GM19467 (cell line): ENCODE measurements at regions not wholly inside any gene's neighbourhood (a gene's known extent, or its start where the extent isn't known, plus 50 kb on each side); places are given as distances from the start of the nearest gene placed in this dataset.
"Not testable (repeated sequence)": the region's sequence is repeated elsewhere in the genome, so short reads cannot be mapped to it uniquely, and the experiment has no call there.

Source experiments
- ATAC-seq: cut with Tn5 transposase; IDR thresholded peaks from one replicate; pipeline ENCODE4 v1.9.1; 2021; ENCODE audit warnings: mild to moderate bottlenecking, moderate library complexity; ENCODE audit not compliant: unreplicated experiment

DNA sequence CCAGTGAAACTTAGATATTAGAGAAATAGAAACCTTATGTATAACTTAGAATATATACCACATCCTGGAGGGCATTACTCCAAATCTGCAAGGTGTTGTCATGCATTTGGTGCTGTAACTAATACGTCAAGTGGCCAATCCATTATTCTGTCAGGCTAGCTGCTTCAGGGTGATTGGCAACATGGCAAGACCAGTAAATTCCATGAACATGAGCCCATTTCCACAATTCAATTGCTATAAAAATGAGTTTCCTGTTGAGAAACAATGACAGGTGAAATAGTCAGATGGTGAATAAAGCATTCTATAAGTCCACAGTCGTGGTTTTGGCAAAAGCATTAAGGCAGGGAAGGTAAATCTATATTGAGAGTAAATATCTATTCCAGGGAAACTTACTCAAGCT lies 566.0 kb downstream of the ADGRL2 start:
- ATAC-seq, result no peak

DNA sequence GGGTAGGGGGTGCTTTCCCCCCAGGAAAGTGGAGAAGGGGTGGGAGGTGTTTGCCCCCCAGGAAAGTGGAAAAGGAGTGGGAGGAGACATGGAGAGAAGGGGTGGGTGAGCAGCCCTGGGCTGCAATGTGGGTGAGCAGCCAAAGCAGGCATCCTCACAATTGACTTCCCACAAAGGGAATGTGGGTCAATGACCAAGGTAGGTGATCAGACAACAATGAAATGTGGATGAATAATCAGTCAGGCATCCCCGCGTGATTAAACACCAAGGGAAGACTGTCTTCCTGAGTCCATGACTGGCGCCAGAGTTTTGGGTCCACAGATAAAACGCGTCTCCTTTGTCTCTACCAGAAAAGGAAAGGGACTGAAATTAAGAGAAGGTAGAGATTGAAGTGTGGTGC lies 558.8 kb downstream of the ADGRL2 start:
- ATAC-seq, result not testable (repeated sequence)

DNA sequence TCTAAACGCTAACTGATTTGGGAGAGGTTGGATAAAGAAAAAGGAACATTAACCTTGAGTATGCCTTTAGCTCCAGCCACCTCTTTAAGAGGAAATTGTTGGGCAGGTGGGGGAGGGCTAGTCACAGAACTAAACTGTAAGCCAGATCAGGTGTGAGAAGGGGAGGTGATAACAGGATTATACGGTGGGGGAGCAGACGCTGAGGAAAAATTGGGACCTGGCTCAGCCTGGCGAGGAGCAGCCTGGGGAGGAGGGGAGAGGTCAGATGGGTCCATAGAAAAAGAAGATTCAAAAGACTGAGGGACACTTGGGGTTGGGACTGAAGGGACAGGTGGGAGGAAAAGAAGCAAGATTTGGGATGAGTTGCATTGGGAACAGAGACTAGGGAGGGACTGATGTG lies 558.0 kb downstream of the ADGRL2 start:
- not testable (repeated sequence) for ATAC-seq

DNA sequence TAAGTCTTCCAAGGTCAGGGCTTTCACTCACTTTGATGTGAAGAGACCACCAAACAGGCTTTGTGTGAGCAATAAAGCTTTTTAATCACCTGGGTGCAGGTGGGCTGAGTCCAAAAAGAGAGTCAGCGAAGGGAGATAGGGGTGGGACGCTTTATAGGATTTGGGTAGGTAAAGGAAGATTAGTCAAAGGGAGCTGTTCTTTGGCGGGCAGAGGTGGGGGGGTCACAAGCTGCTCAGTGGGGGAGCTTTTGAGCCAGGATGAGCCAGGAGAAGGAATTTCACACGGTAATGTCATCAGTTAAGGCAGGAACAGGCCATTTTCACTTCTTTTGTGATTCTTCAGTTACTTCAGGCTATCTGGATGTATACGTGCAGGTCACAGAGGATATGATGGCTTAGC lies 553.8 kb downstream of the ADGRL2 start:
- ATAC-seq, result not testable (repeated sequence)

DNA sequence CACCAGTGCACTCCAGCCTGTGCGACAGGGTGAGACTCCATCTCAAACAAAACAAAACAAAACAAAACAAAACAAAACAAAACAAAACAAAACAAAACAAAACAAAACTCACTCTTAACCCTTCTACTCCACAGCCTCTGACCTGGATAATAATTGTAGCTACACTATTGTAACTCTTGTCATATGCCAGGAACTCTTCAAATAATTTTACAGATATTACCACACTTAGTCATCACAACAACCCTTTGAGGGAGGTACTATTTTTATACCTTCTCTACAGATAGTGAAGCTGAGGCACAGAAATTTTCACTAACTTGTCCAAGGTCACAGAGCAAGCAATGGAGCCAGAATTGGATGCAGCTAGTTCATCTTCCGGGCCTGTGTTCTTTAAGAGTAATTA lies 547.8 kb downstream of the ADGRL2 start:
- ATAC-seq, result no peak

DNA sequence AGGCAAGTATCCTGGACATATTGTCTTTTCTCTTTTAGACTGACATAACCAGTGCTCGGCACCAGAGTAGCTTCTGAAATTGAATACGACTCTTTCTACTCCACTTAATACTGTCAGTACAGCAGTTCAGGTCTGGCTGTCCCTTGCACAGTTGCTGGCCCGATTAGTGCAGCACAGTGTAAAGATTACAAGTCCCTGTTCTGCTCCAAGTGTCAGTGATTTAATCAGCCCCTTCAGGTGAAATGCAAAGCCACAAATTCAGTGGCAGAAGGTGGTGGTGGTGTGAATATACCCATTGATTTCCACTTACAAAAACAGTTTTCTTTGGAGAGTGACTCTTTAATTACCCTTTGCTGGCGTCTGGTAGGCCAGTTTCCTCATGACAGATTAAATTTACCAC lies 545.4 kb downstream of the ADGRL2 start:
- no peak for ATAC-seq

DNA sequence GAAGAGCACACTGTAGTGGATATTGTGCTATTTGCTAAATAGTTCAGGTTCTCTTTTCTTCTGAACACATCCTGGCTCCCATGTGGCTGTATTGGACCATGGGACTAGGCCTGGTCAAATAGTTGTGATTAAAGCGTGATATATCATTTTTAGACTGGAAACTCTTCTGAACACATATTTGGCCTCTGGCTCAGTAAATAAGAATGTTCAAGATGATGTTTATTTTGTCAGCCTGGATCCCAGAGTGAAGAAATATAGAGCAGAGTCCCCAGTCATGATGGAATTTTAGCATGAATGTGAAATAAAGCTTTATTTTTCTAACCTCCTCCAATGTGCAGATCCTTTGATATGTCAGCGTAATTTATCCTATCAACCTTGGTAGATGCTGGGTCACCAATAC lies 542.6 kb downstream of the ADGRL2 start:
- ATAC-seq, result no peak

DNA sequence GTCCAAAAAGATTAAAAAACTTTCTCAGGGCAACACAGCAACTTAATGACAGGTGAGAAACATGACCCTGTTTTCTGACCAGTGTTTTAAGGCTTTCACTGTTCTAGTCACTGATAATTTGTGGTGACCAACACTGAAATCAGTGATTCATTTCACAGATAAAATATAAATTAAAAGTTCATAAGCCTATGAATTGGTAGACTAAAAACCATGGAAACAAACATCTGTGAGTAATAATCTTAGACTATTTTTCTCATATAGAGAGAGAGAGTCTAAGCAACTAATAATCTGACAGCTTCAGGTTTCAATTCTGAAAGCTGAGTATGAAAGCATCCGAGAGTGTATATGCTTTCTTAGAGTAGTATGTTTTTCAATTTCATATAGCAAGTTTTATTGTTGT lies 536.9 kb downstream of the ADGRL2 start:
- ATAC-seq, result no peak

DNA sequence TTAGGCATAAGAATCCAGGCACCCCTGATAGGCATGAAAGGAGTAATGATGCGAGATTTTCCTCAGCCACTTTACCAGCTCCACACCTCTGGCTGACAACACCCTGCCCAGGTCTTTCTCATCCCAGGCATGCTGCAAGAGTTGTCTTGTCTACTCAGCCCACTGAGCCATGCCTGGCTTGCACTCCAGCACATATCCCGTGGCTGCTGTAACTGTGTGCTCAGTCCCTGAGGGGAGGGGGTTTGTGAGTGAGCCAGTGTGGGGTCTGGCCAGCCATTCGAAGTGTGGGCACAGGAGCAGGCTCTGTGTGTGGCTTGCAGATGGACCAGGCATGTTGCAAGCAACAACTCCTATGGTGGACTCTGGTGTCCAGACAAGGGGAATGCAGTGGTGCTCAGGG lies 529.6 kb downstream of the ADGRL2 start:
- ATAC-seq, result no peak

DNA sequence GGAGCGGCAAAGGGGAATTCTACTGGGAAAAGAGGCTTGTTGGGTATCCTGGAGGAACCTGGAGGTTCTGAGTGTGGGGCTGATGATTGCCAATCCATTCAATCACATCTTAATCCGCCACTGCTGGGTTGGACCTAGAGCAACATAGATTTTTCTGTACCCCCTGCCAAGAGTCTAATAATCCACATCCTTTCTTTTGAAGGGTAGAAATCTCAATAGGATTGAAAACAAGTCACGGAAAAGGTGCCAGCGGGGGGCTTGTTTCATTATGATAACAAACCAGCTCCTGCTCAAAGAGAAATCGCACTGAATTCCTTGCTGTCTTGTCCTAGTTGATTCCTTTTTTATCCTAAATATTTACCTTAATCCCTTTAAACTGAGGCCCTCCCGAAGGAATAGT lies 528.5 kb downstream of the ADGRL2 start:
- no peak for ATAC-seq

DNA sequence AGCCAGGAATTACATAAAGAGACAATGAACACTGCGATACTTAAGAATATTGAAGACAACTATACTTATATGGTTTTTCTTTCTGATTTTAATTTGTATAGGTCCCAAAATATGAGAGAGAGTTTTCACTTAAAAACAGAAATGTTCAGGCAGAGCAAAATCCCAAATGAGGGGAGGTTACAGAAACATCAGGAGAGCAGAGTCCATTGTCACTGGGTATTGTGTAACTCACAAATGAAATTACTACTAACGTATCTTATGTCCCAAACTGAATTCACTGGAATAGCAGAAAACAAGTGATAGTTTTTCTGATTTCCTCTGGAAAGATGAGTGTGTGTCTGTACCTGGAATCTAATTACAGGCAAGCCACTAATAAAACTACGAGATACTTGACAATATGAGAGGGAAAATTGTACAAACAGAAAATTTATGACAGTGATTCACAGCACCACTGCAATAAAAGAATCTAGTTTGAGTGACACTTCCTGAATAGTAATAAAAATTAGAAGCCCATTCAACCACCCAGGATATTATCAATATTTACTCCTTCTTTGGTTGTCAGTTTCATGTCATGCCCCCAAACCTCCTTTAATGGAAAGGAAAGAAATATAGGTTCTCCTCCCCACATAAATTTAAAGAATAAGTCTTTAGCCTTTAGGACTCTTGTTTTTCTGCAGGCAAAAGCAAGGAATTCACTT lies 522.6 kb downstream of the ADGRL2 start:
- ATAC-seq, result no peak

DNA sequence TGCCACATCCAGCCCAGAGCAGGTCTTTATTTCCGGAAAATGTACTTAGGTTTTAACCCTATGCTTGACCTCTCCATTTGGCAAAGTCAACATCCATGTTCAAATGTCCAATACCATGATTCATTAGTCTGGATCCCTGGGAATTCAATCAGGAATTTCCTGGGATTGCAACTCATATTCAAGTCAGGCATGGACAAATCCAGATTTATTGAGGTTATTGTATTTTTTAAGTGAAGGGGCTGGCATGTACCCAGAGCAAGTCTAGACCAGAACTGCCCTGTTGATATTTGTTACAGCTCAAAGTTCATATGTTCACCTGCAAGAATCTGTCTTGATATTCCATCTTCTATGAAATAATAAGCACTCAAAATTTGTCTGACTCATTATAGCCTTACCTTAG lies 521.1 kb downstream of the ADGRL2 start:
- ATAC-seq, result no peak

DNA sequence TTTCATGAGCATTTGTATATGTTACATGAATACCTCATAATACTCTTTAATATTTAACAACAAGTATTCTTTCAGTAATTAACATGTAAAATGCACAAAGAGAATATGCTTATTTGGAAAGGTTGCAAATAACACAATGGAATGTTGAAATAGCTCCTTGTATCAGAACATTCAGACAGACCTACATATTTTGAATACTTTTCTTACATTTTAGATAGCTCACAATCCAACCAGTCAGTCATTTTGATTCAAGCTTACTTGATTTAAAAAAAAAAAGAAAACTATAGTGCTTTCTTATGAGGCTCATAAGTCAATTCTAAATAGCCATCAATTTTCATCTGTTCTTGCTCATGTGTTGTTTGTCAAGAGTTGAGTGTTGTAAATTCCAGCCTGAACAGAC lies 518.8 kb downstream of the ADGRL2 start:
- no peak for ATAC-seq

DNA sequence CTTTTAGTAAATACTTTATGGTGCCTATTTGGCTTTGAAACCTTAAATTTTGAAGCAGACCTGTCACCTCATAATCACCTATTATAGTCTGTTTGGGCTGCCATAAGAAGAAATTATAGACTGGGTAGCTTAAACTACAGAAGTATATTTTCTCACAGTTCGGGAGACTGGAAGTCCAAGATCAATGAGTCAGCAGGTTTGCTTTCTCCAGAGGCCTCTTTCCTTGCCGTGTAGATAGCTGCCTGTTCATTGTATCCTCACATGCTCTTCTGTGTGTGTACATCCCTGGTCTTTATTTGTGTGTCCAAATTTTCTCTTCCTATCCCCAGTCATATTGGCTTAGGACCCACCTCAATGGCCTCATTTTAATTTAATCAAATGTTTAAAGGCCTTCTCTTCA lies 518.2 kb downstream of the ADGRL2 start:
- no peak for ATAC-seq

DNA sequence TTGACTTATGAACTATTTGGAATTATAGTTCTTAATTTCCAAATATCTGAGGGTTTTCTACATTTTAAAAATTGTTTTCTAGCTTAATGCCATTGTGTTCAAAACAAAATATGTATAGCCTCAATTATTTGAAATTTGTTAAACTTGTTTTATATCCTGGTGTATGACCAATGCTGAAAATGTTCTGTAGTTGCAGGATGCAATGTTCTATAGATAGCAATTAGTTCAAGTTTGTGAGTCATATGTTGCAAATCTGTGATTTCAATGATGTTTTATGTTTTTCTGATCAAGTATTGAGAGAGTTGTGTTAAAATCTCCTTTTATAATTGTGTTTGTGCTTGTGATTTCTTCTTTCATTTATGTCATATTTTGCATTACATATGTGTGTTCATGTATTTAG lies 517.5 kb downstream of the ADGRL2 start:
- no peak for ATAC-seq

DNA sequence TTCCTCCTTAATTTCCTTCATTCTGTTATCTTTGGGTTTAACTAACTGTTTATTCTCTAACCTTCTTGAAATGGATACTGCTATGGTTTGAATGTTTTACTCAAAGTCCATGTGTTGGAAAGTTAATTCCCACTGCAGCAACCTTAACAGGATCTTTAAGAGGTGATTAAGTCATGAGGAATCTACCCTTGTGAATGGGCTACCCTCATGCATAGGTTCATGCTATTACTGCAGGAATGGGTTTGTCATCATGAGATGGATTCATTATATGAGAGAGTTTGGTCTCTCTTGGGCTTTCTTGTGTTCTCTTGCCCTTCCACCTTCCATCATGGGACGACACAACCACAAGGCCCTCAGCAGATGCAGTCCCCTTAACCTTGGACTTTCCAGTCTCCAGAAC lies 516.9 kb downstream of the ADGRL2 start:
- ATAC-seq, result no peak

DNA sequence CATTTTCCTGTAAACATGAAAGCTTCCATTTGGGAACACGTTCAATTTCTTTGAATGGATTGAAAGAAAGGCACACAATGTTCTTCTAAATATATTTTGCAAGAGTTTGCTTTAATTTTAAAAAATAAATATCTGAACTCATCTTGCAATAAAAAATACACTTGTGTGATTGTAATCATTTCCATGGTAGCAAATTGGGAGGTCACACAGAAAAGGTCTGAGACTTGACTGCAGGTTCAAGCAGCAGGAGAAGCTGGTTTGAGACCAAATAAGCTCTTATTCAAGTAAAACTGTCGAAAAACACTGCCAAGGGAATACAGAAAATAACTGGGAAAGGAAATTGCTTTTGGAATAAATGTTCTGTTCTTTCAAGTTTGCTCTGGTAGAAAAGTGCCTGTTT lies 498.9 kb downstream of the ADGRL2 start:
- no peak for ATAC-seq

DNA sequence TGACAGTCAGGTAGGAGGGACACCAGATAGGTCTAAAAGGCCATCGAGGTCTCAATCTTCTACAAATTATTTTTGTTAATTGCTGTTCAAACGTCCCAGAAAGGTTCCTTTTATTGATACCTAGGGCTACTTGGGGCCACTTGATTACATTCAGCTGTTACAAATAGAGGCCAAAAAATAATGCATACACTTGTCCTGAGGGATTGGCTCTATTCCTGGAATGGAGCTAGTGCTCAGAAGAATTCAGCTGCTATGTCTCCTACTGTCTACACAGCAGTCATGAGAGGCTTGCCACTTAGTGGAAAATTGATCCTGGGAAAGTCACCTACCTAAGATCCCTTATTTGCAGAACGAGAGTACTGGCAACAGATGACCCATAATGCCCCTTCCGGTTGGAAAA lies 498.3 kb downstream of the ADGRL2 start:
- no peak for ATAC-seq

DNA sequence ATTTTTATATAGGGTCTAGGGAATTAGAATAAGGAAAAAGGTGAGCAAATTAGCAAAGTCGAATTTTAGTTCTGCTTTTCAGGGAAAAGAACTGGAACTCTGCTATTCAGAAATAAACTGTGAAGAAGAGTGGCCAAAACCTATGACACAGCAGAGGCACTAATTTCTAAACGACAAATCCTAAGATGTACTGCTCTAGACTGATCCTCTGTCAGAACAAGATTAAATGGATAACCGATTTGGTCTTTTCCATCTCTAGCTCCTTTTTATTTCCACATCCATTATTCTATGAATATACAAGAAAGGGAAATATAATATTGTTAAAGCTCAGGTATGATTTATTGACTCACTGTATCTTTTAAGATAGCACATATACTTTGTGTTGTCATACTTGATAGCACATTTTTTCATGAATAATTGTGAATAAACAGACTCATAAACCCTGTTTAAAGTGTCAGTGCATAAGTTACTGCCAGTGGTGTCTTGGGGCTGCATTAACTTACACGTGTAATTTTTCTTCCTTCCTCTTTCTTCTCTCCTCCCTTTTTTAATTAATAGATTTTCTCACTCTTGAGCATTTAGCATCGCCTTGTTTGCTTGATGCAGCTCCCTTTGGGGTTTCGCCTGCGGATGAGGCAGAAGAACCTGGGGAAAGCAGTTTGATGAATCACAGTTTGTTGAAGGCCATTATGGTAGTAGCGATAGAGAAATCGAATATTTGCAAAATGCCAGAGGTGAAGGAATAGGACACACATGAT lies 496.6 kb downstream of the ADGRL2 start:
- no peak for ATAC-seq

DNA sequence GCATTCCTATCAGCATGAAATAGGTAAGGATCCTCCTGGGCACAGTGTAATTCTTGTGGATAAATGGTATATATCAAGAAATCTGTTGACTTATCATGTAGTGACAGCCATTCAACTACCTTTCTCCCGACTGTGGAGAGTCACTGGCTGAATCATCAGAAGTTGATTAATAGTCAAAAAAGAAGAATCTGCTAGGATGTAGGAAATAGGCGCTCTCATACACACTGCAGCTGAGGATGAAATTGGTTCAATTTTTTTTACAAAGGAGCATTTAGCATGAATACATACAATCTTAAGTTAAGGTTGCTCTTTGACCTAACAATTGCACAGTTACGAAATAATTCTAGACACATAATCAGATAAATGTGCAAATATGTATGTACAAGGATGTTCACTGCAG lies 486.8 kb downstream of the ADGRL2 start:
- no peak for ATAC-seq

DNA sequence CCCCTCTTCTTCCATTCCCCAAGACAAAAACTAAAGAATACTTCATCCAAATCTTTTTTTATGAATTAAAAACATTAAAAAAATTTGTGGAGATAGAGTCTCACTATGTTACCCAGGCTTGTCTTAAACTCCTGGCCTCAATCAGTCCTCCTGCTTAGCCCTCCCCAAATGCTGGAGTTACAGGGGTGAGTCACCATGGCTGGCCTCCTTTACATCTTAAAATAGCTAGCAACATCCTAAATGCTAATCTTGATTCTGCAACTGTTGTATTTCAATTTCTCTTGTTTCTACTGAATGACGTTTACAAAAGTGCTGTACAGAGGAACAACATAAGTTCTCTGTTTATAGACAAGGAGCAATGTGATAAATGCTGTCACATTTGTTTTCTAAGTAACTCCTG lies 483.5 kb downstream of the ADGRL2 start:
- no peak for ATAC-seq

DNA sequence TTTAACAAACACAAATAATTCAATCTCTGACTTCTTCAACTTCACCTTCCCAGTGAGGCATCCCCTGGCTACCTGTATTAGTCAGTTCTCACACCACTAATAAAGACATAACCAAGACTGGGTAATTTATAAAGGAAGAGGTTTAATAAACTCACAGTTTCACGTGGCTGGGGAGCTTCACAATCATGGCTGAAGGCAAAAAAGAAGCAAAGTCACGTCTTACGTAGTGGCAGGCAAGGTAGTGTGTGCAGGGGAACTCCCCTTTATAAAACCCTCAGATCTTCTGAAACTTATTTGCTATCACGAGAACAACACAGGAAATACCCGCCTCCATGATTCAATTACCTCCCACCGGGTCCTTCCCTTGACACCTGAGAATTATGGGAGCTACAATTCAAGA lies 478.5 kb downstream of the ADGRL2 start:
- no peak for ATAC-seq

DNA sequence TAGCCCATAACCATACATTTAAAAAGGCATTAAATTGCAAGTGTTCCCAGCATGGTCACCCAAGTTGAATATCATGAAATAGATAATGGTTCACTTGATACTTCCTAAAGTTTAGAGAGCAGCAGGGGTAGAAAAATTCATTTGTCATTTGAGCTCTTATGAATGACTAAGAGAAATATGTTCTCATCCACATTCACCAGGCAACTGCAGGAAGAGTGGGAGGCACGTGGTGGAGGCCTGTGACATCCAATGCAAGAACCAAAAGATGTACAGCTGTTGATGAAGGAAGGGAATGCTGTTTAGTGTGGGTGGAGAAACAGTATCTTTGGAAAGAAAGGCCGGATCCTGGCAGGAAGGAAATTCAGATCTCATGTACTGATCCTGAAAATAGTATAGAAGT lies 473.1 kb downstream of the ADGRL2 start:
- no peak for ATAC-seq
